GM20000 (cell line): ENCODE measurements at regions not wholly inside any gene's neighbourhood (a gene's known extent, or its start where the extent isn't known, plus 50 kb on each side); places are given as distances from the start of the nearest gene placed in this dataset.
"Not testable (repeated sequence)": the region's sequence is repeated elsewhere in the genome, so short reads cannot be mapped to it uniquely, and the experiment has no call there.

Source experiments
- DNase-seq: peaks from one replicate; pipeline ENCODE4 v3.0.0; 2012; ENCODE audit warnings: low spot score
- TF ChIP-seq, protein P1 (sequence below): IDR thresholded peaks from 2 replicates; pipeline ENCODE4 v1.5.1; 2012; ENCODE audit warnings: mild to moderate bottlenecking, control low read depth; ENCODE audit errors: extremely low read depth, missing control alignments

- TF ChIP-seq, protein P1, sequence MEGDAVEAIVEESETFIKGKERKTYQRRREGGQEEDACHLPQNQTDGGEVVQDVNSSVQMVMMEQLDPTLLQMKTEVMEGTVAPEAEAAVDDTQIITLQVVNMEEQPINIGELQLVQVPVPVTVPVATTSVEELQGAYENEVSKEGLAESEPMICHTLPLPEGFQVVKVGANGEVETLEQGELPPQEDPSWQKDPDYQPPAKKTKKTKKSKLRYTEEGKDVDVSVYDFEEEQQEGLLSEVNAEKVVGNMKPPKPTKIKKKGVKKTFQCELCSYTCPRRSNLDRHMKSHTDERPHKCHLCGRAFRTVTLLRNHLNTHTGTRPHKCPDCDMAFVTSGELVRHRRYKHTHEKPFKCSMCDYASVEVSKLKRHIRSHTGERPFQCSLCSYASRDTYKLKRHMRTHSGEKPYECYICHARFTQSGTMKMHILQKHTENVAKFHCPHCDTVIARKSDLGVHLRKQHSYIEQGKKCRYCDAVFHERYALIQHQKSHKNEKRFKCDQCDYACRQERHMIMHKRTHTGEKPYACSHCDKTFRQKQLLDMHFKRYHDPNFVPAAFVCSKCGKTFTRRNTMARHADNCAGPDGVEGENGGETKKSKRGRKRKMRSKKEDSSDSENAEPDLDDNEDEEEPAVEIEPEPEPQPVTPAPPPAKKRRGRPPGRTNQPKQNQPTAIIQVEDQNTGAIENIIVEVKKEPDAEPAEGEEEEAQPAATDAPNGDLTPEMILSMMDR, result no peak
- no peak for DNase-seq
These were observed 188.5 kb upstream of the KRR1 start for GRCh38 chr12:75699728-75700496.

DNA sequence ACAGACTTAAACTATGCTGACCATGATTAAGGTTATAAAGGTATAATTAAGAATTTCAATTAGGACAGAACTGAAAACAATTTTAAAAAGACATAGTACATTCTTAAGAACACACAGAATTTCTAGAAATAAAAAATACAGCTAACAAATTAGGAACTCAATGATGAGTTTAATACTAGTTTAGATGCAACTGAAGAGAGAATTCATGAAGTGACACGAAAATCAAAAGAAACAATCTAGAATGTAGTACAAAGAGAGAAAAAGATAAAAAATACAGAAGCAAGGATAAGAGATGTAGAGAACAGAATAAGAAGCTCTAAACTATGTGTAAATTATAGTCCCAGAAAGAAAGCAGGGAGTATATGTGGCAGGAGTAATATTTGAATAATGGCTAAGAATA lies 187.8 kb upstream of the KRR1 start:
- no peak for DNase-seq
- TF ChIP-seq, protein P1, result no peak

DNA sequence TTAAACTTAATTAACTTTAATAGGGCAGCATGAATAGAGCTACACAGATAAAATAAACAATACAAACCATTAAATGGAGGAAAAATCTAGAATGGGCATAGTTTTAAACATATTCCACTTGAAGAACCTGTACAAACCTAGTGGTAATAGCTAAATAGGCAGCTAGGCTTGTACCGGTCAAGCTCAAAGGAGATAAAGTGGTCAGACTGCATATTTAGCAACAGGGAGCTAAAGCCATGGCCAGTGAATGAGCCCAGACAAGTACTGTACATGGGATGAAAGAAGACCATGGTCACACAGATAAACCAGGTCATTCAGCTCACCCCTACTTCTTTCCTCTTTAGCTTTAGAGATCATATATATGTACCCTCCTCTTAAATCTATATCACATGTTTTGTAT lies 186.6 kb upstream of the KRR1 start:
- TF ChIP-seq, protein P1, result no peak
- DNase-seq, result no peak

- TF ChIP-seq, protein P1, result no peak
- DNase-seq, result no peak
These were observed 184.5 kb upstream of the KRR1 start for GRCh38 chr12:75695926-75696325.

DNA sequence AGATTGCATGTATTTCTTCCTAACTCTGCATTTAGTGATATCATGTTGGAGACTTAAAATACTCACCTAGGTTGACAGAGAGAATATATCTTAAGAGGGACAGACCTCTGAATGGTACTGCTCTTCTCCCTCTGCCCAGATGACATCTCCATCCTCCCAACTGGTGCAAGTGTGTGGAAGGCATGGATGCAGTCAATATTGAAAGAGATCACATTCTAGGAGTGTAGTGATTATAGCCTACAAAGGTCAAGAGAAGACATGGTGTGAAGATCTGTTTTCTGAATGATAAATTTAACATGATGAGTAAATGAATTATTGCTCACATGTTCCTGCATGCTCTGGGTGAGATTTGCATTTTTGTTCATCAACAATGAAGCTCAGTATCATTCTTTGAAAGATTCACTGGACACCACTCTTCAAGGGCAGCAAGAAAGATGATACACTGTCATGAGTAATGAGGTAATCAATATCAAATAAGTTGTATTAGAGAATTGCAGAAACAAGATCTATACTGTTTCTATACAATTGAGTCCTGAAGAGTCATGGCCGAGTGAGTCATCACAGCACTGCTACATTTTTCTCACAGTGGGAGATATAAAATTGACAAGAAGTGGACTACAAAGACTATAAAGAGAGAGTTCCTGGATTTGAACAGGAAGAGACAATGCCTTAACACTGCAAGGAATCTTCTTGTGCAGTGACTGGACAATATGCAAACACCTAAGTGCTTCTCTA lies 183.3 kb upstream of the KRR1 start:
- no peak for DNase-seq
- TF ChIP-seq, protein P1, result no peak

GRCh38 chr12:75692876-75693275 lies 181.5 kb upstream of the KRR1 start:
- TF ChIP-seq, protein P1, result no peak
- no peak for DNase-seq

GRCh38 chr12:75690296-75690955 lies 179.0 kb upstream of the KRR1 start:
- DNase-seq, result no peak
- TF ChIP-seq, protein P1, result no peak

DNA sequence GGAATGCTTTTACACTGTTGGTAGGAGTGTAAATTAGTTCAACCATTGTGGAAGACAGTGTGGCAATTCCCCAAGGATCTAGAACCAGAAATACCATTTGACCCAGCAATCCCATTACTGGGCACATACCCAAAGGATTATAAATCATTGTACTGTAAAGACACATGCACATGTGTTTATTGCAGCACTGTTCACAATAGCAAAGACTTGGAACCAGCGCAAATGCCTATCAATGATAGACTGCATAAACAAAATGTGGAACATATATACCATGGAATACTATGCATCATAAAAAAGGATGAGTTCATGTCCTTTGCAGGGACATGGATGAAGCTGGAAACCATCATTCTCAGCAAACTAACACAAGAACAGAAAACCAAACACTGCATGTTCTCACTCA lies 174.8 kb upstream of the KRR1 start:
- not testable (repeated sequence) for DNase-seq
